Pancreas (tissue), 10 donors: ENCODE measurements at regions not wholly inside any gene's neighbourhood (a gene's known extent, or its start where the extent isn't known, plus 50 kb on each side); places are given as distances from the start of the nearest gene placed in this dataset.

ENCODE experiments used
- ATAC-seq, 4 donors: fragments of 200-7000 bp; cut with Tn5 transposase; one replicate each; pipeline versions ENCODE4 v1.8.0 to v1.9.1; 2020; ENCODE audit warnings: mild to moderate bottlenecking in 4 of 4, moderate library complexity in 4 of 4
- DNase-seq, 6 donors: peaks; one replicate each; pipeline ENCODE4 v3.0.0-alpha.2; 2020
- FAIRE-seq: peaks from 2 replicates; lab custom pipeline; 2012; peaks lifted over from hg19 to GRCh38; lab: Jason Lieb, UNC
- H3K27ac ChIP-seq, 4 donors: fragments of 200-600 bp; sonication (generic); 1 replicate in 3 of 4; 2 replicates in 1 of 4; pipeline versions ENCODE4 v1.5.0 to v1.8.0; 2020
- H3K27me3 ChIP-seq, 4 donors: fragments of 200-600 bp; one replicate each; pipeline ENCODE4 v1.8.0; 2021
- H3K36me3 ChIP-seq, 3 donors: fragments of 200-600 bp; sonication (generic) in 1 of 3; one replicate each; pipeline versions ENCODE4 v1.5.0 to v1.8.0; 2020 to 2021
- H3K4me1 ChIP-seq, 3 donors: fragments of 200-600 bp; one replicate each; pipeline ENCODE4 v1.8.0; 2021
- H3K4me3 ChIP-seq, 4 donors: fragments of 200-600 bp; sonication (generic) in 2 of 4; one replicate each; pipeline versions ENCODE4 v1.5.0 to v1.8.0; 2020 to 2021
- H3K9me3 ChIP-seq, 4 donors: fragments of 200-600 bp; one replicate each; pipeline ENCODE4 v1.8.0; 2021
- WGBS, 2 donors: extraction: QIAGEN DNeasy Blood & Tissue Kit; methylation state at CpG; one replicate each; pipeline ENCODE4 v1.1.7; 2013; 5-methylcytosine and 5-hydroxymethylcytosine counted together
- intact Hi-C, 3 donors: fragments of 100-400 bp; cut with DNase I; formaldehyde crosslinking; loops; one replicate each; pipeline versions ENCODE4 v1.11.1 to v1.14.2; 2022
- TF ChIP-seq, protein P1 (sequence below), 4 donors: fragments of 200-600 bp; sonication (generic) in 3 of 4; IDR thresholded peaks; one replicate each; pipeline versions ENCODE4 v1.5.0 to v1.8.0; 2021; ENCODE audit warnings: antibody characterized with exemption in 4 of 4
- donor health status: healthy with polysubstance abuse.
- donor health status: DM: no; HTN: no; CAD: no; lungs with moderate emphysema.
- donor health status: DM: no; HTN: no; CAD: no.
- donor health status: control.
- donor health status: control.
- donor health status: Bipolar disorder and iron deficiency.
- donor health status: DM: yes; HTN: yes; CAD: no.
- donor health status: DM: no; HTN: no; CAD: no.
- donor health status: DM: no; HTN: no; CAD: no.
- donor health status: DM: yes; HTN: yes; CAD: no.

DNA sequence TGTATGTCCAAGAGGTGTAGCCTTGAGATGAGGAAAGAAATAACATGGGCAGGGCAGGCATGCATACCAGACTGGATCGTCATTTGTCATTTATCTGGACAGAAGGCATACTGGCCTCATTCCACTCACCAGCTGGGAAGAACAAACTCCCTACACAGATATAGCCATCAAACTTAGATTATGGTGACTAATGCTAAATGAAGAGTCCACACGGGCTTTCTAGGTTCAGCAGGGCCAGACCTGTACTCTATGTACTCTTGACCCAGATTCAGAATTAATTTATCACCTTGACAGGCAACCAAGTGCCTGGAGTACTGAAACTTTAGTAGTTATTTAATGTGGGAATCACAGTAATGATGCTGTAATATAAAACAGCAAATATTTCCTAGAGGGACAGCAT lies 164.3 kb upstream of the IL12A start:
- intact Hi-C loops: no loop called here
- TF ChIP-seq, protein P1, sequence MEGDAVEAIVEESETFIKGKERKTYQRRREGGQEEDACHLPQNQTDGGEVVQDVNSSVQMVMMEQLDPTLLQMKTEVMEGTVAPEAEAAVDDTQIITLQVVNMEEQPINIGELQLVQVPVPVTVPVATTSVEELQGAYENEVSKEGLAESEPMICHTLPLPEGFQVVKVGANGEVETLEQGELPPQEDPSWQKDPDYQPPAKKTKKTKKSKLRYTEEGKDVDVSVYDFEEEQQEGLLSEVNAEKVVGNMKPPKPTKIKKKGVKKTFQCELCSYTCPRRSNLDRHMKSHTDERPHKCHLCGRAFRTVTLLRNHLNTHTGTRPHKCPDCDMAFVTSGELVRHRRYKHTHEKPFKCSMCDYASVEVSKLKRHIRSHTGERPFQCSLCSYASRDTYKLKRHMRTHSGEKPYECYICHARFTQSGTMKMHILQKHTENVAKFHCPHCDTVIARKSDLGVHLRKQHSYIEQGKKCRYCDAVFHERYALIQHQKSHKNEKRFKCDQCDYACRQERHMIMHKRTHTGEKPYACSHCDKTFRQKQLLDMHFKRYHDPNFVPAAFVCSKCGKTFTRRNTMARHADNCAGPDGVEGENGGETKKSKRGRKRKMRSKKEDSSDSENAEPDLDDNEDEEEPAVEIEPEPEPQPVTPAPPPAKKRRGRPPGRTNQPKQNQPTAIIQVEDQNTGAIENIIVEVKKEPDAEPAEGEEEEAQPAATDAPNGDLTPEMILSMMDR (IDR thresholded peaks at IDR 0.05): no peak
- peak in 1 of 6 donors; percentile 40 for DNase-seq
- H3K27me3 ChIP-seq: no peaks in the 10 kb centered on the region
- H3K4me3 ChIP-seq: no peak overlapping the region
- FAIRE-seq: peak; percentile 13
- 9 to 14% methylated on average over 2 of the region's 2 CpGs for WGBS, 2 donors
- peak; percentile 70 to 90 (median 84) for ATAC-seq
- no peak overlapping the region for H3K27ac ChIP-seq
- peaks cover 0 to 3% (median 0%) of the 10 kb centered on the region in 3 donors for H3K4me1 ChIP-seq
- no peaks in the 10 kb centered on the region for H3K9me3 ChIP-seq
- no peaks in the 10 kb centered on the region for H3K36me3 ChIP-seq

DNA sequence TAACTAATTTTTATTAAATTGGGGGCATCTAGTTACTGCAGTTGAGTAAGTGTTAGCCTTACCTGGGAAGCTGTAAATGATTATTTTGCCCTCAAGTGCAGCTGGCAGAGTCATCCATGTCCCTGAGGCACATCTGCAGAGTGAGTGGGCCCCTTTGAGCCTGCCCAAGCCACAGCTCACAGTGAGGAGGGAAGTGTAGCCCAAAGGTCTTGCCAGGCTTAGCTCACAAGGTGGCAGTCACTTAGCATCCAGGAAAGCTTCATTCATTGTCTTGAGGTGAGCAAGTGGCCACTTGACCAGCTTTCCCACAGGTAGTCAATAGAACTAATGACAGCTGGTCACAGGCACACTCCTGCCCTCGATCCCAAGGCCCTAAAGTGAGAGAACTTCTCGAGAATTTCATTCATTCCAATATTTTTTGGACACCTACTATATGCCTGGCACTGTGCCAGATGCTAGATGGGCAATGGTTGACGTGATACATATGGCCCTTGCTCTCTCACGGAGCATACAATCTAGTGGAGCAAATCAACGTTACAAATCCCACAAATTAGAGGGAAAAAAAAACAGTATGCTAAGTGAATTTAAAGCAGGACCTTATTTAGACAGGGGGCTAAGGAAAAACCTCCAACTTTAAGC lies 163.3 kb upstream of the IL12A start:
- Histone ChIP-seq H3K27me3 (no peaks in the 10 kb centered on the region), H3K36me3 (no peaks in the 10 kb centered on the region), H3K4me3 (no peak overlapping the region), H3K27ac (no peak overlapping the region), H3K4me1 (peaks cover 0 to 3% (median 0%) of the 10 kb centered on the region in 3 donors), H3K9me3 (no peaks in the 10 kb centered on the region)
- ATAC-seq: no peak
- 49 to 50% methylated on average over 5 of the region's 5 CpGs for WGBS, 2 donors
- intact Hi-C loops: no loop called here
- DNase-seq: no peak
- TF ChIP-seq, protein P1 (IDR thresholded peaks at IDR 0.05): no peak
- no peak for FAIRE-seq

DNA sequence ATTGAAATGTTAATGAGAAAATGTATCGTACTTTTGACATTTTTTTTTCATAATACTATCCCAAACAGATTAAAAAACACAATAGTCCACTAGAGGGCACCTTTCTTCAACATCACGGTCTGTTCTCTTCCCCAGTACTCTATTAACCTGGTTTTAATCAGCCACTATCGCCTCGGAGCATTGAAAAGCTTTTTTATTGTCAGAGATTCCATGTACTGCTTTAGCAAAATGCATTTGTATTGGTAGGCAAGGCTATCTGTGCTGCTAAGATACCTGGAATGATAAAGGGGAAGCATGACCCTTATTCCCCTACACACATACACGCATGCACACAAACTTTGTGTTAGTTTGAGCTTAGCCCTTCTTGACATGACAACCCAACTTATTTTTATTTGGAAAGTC lies 160.1 kb upstream of the IL12A start:
- intact Hi-C loops: no loop called here
- H3K27ac ChIP-seq: no peak overlapping the region
- no peak overlapping the region for H3K4me3 ChIP-seq
- TF ChIP-seq, protein P1 (IDR thresholded peaks at IDR 0.05): peak in 3 of 4 donors; percentile 24 to 42 (median 34)
- H3K36me3 ChIP-seq: no peaks in the 10 kb centered on the region
- no peaks in the 10 kb centered on the region for H3K9me3 ChIP-seq
- ATAC-seq (peak; percentile 75 to 78 (median 76)), DNase-seq (no peak), FAIRE-seq (peak; percentile 98)
- peaks cover 0 to 3% (median 0%) of the 10 kb centered on the region in 3 donors for H3K4me1 ChIP-seq
- no peaks in the 10 kb centered on the region for H3K27me3 ChIP-seq
- 18 to 20% methylated on average over 5 of the region's 5 CpGs for WGBS, 2 donors

DNA sequence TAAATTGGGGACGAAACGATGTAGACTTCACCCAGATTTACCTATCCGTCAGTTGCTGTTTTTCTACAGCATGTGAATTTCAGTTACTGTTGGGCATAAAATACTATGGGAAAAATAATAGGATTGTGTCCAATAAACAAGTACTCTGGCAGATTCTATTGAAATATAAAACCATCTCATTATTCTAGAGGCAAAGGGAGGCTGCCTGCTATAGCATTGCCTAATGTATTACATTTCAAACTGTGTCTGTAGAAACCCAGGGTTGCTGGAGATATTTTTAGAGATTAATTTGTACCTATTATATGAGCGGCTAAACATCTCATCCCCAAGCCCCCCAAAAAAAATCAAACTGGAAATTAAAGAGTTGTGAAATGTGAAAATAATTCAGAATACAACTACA lies 159.6 kb upstream of the IL12A start:
- ATAC-seq: no peak
- Histone ChIP-seq H3K4me3 (no peak overlapping the region), H3K27me3 (no peaks in the 10 kb centered on the region), H3K9me3 (no peaks in the 10 kb centered on the region), H3K36me3 (no peaks in the 10 kb centered on the region), H3K4me1 (peaks cover 0 to under 1% (median 0%) of the 10 kb centered on the region in 3 donors), H3K27ac (no peak overlapping the region)
- WGBS, 2 donors: 79 to 91% methylated on average over 4 of the region's 4 CpGs
- DNase-seq: no peak
- intact Hi-C loops: no loop called here
- TF ChIP-seq, protein P1 (IDR thresholded peaks at IDR 0.05): no peak
- FAIRE-seq: no peak

DNA sequence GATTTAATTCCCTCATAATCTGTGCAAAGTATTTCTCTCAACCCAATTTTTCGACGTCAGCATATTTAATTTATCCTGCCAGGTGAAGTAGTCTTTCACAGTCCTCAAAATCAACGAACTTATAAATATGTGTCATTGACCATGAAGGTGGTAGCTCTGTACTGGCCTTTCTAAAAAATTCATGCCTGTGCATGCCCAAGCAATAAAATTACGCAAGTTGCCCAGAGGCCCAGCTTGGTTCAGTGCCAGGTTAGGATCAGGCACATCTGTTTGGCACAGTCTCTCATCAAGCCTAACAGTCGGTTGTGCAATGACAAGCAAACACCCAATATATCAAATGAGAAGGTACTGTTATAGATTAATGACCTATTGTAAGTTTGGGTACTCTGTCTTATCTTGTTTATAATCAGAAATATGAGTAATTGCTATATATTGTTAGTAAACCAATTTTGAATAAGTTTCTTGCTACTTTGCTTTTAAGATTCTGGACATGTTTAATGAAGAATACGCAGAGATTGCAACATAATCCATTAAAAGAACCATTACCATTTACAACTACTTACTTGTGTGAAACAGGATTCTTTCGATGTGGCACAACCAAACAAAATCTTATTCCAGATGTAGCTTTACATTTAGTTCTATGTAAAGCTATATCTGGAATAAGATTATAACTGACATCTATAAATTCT lies 159.0 kb upstream of the IL12A start:
- ATAC-seq: peak; percentile 55 to 86 (median 82)
- no peak overlapping the region for H3K27ac ChIP-seq
- H3K4me1 ChIP-seq: no peaks in the 10 kb centered on the region
- no peak overlapping the region for H3K4me3 ChIP-seq
- 36 to 40% methylated on average over 7 of the region's 7 CpGs for WGBS, 2 donors
- H3K36me3 ChIP-seq: no peaks in the 10 kb centered on the region
- H3K27me3 ChIP-seq: no peaks in the 10 kb centered on the region
- TF ChIP-seq, protein P1 (IDR thresholded peaks at IDR 0.05): no peak
- H3K9me3 ChIP-seq: no peaks in the 10 kb centered on the region
- intact Hi-C loops: no loop called here
- peak; percentile 68 for FAIRE-seq
- DNase-seq: peak in 5 of 6 donors; percentile 28 to 70 (median 64)
